GM18858 (cell line): ENCODE measurements at regions not wholly inside any gene's neighbourhood (a gene's known extent, or its start where the extent isn't known, plus 50 kb on each side); places are given as distances from the start of the nearest gene placed in this dataset.

Experiments
- ATAC-seq: cut with Tn5 transposase; IDR thresholded peaks from one replicate; pipeline ENCODE4 v1.9.1; 2021; ENCODE audit not compliant: unreplicated experiment

DNA sequence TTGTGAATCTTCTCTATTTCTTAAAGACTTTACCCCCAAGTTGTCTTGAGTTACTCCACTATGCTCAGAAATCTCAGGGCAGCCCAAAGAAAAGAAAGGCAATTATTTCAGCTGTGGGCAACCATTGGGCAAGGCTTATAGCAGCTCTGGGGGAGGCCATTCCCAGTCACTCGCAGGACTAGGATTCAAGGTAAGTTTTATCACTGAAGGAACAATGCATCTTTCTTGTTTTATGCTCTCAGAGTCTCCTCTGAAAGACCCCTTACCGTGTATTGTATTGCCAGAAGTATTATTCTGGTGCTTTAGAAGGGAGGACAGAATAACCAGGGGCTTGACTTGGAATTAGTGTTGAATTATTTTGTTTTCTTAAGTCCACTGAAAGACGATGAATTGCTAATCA, 586.3 kb upstream of the MAP3K7 start:
- ATAC-seq, result no peak

DNA sequence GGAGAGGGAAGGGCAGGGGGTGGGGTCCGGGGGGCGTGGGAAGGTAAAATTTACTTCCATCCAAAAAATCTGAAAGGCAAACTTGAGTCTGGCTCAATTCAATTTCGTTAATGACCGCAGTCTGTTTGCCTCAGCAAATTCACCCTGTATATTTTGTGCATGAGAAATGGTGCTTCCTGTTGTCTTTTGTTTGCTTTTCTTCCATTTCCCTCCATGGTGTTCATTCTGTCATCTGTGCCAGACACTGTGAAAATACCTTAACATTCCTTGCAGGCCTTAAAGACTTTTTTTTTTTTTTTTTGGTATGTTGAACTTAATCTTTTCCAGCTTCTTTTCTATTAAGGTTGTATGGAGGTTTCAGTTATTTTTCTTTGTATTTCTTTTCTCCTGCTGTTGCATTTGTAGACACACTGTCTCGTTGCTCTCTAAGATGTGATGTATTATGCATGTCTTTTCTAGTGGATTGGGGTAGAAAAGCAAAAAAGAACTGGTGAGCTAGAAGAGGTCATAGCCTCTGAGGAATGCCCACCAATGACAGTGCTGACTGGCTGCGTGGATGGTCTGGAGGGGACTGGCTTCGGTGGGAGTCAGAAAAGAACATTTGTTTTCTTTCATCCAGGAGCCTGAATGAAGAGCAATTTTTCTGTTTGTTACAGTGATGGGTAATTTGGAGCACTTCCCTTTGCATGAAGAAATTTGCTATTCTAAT, 585.0 kb upstream of the MAP3K7 start:
- no peak for ATAC-seq

DNA sequence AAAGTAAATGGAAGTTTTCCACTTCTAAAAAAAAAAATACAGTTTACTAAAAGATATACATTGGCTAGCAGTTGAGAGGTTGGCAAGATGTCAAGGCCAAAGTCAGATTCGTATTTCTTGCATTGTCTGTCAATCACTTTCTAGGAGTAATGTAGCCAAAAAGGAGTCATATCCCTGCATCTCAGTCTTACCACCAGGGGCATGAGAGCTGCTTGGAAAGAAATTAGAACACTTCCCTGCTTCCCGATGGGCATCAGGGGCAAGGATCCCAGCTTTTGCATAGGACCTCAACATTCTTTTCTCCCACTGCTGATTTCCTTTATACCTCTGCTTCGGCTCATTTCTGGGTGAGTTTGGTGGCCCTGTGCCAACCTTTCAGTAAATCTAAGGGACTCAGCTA, 581.0 kb upstream of the MAP3K7 start:
- ATAC-seq, result no peak

DNA sequence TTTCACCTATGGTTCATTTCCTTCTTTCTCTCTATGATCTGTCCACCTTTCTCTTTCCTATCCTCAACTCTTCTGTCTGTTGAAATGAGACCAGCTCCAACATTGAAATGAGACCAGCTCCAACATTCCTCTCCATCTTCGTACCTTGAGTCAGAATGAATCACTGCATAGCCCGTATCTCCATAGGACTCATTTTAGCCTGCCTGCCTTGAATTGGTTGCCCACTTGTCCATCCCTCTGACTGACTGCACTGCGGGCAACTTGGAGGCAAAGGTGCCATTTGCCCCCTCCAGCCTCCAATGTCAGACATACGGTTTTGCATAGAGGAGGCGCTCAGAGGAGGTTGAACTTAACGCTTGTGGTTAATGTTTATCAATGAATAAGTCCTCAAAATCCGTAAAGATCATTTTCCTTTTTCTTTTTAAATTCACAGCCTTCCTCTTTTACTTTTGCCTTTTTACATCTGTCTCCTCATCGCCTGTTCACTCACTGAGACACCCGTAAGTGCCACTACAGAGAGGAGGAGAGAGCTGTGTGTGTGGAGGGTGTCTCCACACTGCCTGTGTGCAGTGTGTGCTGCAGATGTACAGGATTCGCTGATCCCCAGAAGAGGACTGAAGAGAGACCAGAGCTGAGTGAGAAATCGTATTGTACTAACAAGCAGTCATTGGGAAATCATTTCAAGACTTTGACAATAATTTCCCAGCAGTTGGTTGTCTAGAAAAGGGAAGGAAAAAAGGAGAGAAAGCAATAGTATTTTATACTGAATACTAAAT, 579.6 kb upstream of the MAP3K7 start:
- no peak for ATAC-seq

DNA sequence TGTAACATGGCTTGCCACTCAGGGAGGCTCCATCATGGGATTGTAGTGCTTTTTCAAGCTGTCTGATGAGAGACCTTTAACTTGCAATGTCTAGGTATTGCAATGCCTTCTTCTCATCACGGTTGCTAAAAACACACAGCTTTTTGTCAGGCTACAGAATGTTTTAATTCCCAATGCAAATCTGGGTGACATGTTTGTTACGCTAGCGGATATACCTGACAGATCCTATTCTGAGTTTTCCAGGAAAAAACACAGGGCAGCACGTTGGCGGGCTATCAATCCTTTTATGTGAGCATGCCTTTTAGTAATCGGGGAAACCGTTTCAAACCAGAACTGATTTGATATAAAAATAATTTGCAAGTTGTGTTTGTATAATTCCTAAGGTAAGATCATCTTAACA, 577.2 kb upstream of the MAP3K7 start:
- ATAC-seq, result no peak

DNA sequence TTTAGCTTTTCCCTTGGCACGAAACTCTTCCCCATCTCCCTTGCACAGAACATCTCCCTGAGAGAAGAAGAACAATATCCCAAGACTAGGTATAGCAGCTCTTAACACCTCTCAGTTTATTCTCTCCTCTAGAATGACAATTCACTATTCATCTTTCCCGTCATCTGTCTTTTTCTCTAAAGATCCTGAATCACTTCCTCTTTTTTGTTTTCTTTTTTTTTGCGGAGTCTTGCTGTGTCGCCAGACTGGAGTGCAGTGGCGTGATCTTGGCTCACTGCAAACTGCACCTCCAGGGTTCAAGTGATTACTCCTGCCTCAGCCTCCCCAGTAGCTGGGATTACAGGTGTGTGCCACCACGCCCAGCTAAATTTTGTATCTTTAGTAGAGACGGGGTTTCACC, 574.4 kb upstream of the MAP3K7 start:
- no peak for ATAC-seq

DNA sequence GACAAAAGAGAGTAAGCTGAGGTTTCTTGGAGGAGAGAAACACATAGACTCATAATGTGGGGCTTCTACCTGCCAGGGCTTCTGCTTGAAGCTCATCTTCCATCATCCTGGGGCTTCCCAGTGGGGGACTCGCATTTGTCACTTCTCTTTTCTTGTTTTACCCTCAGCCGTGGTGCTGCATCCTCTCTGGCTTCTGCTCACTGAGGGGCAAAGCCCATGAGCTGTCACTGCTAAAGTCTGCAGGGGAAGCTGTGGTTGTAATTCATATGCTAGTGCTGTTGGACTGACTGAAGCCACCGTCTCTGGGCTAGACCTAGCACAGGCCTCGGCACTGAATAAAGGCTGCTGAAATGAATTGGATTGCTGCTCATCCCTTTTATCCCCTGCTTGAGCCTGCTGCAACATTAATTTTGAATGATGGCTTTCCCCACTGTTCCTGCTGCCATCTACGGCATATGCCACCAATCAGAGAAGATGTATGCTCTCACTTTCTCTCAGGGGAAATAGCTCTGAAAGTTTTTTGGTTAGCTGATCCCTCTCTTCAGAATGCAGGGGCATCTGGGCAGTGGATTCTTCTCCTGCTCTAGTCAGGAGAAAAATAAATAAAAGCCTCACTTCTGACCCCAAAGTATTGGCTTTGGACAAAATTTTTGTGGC, 568.4 kb upstream of the MAP3K7 start:
- ATAC-seq, result peak; percentile 70

DNA sequence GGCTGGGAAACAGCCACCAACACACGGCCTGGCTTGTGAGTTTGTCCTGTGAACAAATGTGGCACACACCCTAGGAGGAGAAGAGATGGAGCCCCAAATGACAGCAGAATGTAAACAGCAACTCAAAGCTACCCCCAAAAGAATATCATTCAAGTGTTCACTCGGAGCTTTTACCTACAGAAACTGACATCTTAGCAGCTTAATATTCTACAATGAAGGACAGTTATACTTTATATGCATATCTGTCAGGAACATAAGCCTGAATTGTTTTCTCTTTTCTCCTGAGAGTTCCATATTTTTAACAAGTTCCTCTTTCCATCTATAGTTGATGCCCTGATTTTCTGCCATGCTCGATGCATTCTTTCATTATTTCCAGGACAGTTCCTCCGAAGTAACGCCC, 566.0 kb upstream of the MAP3K7 start:
- no peak for ATAC-seq

DNA sequence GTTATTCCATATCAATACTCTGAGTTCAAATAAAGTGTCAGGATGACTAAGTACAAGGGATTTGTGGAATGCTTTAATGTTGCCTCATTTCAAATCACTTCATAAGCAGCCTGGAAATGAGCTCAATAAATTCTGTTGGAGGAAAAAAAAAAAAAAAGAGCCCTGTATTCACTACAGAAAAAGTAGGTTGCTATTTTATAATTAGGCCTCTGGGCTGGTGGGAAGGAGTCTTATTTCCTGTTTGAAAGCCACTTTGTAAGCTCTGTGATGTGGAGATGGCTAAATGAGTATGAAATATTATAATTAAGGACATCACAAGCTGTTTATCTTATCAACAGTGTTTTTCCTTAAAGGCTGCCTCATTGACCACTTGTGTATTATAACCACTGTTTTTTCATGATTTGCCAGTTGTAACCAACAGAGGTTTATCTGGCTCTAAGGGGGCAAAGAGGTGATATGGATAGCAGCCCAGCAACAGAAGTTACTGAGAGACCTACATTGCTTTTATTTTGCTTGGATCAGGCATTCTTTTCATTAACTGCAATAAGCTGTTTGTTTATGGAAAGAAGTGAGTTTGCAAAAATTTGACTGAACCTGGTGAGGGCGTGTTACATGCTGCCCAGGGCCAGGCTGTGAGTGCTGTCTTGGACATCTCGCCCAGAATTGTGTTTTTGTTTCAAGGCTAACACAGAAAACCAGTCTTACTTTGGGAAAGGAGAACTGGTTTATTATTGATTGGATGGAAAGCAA, 563.3 kb upstream of the MAP3K7 start:
- no peak for ATAC-seq

DNA sequence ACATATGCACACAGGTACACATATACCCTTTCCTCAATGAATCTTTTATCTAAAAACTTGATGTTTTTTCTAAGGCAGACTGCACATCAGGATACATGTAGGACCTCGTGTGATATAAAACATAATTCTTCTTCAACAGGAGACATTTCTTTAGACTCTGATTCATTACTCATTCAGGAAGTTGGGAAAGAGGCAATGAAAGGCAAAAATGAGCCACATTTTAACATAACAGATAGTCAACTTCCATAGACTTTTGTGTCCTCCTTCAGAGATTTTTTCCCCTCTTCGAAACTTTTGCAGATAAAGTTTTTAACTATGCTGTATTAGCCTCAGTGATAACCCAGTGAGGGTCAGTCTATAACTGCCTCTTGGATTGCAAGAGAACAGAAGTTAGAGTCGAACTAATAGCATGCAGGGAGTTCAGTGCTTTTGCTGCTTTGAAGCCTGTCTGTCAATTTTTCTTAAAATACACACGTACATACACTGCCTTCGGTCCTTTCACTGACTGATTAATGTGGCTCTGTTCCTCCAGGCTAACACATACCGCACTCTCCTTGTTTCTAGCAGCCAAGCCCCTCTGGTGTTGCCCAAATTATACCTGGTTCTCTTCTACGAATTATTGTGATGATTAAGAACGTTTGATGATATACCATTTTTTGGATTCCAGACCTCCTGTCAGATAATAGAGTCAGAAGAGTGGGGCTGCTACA, 562.5 kb upstream of the MAP3K7 start:
- ATAC-seq, result no peak

DNA sequence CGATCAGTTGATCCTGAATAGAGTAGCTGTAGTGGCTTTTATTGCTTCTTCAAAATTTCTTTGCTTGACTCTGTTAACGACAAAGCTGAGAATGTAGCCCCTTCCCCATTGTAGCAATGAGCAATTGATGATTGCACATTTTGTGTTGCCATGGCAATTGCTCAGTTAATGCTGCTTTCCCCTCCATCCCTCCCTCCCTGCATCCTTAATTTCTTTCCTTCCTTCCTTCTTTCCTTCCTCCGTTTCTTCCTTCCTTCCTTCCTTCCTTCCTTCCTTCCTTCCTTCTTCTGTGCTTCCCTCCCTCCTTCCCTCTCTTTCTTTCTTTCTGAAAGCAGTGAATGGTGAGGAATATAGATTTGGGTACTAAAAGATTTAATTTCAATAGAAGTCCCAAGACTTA, 557.3 kb upstream of the MAP3K7 start:
- no peak for ATAC-seq

DNA sequence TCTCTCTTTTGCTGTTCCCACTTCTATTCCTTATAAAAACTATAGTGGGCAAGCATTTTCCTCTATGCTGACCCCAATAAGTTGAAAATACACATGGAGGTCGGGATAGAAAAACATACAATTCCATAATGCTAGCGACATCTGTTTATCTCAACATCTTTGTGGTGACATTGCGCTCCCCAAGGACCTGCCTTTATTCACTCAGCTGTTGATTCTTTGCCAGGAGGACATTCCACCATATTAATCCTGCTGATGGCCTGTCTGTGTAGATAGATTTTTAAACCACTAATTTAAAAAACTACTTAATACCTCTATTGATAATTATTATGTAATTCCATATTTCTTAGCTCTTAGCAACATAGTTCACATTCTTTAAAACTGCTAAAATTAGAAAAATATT, 555.3 kb upstream of the MAP3K7 start:
- ATAC-seq, result no peak

DNA sequence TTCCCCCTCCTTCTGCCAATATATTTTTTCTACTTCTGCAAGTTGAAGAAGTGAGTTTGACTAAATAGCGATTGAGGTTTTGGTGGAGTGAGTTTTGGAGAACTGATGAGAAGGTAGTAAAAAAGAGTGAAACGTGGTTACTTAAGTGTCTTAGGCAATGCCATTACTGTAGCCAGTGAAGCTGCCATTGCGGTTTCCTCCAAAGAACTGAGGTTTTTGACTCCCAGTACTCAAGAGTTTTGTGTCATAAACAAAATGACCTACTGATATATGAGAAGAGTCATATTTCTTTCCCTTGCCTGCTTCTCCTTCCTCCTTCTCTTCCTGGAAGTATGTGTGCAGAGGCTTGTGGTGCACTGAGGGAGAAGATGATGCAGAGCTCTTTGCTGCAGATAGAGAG, 554.5 kb upstream of the MAP3K7 start:
- no peak for ATAC-seq

DNA sequence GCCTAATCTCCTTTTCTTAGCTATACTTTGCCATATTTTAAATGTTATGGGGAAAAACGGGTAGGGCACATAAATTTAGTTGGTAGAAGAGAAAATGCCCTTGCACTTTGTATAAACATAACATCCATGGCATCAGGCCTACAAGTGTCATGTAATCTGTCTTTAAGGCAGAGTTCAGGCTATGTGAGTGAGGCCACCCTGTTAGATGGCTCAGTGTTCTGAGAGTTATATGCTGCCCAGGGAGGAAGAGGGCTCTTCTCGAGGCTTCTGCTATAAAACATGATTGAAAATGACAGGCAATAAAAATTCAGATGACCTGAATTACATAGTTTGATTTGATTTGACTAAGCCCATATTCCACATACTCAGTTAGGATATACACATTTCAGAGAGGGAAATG, 553.6 kb upstream of the MAP3K7 start:
- ATAC-seq, result no peak

DNA sequence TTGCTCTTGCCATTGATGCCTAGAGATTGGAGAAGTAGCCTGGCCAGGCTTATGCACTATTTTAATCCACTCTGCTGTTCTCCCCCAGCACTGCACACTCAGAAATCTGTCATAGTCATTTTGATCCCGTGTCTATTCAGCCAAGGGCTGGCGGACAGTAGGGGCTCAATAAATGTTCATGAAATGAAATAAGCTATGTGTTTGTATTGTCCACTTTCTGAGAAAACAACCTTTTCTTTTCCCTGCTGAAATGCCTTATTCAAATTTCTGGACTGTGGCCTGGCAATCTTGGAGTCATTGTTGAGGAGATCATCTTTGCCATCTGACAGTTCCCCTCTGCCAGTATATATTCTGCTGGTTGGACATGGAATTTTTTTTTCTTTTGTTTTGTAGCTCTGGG, 550.4 kb upstream of the MAP3K7 start:
- no peak for ATAC-seq

DNA sequence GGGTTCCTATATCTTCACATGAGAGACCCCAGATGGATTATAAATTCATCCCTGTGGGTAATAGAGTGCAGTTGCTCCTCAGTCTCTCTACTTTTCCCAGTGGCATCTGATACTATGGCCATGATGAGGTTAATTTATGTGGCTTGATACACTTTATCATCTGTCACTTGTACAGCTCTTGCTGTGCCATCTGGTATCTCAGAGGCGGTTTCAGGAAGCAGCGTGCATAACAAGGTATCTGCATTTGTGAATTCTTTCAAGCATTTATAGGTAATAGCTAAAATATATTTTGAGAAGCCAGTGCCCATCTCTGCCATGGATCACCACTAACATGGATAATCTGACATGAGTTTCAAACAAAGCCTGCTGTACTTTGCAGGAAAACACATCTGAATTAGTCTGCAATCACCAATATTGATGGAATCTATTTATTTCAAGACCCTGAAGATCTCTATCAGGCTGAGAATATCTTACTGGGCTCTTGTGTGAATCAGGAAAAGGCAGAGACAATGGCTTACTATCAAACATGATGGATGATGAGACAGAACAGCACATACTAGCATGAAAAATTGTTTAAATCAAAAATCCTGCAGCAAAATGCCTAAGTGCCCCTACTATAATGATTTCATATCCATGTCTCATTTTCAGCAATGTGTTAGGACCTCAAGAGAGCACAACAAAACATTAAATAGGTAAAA, 548.7 kb upstream of the MAP3K7 start:
- ATAC-seq, result no peak

DNA sequence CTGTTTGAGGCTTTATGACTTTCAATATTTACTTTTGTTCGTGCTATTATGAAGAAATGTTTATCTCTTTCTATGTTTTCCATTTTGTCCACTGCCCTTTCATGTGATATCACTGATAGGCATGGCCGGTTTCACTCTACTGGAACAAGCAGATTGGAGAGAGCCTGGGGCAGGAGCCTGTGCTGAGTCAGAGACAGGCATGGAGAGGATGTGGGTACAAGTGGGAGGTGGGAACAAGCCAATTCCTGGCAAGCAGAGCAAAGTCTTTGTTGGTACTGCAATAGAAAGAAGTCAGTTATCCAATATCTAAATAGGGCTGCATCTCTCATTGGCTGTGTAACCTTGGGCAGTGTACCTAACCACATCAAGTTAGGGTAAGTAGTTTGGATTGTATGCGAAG, 545.6 kb upstream of the MAP3K7 start:
- ATAC-seq, result no peak

DNA sequence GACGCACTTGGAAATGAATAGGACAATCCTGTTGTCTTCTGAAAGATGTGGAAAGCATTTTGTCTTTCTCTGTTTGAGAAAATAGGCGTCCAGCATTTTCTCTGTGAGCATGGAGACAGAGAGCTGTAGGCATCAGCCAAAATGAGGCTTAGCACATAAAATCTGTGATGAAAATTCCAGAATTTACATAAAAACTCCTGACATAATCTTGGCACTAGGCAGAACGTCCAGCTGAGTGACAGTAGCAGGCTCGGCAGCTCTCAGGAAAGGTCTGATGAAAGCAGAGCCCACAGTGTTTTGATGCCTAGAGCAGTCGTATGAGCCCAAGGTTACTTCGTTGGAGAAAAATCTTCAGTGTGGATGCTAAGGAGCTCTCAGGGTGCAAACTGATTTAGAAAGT, 543.3 kb upstream of the MAP3K7 start:
- ATAC-seq, result no peak

DNA sequence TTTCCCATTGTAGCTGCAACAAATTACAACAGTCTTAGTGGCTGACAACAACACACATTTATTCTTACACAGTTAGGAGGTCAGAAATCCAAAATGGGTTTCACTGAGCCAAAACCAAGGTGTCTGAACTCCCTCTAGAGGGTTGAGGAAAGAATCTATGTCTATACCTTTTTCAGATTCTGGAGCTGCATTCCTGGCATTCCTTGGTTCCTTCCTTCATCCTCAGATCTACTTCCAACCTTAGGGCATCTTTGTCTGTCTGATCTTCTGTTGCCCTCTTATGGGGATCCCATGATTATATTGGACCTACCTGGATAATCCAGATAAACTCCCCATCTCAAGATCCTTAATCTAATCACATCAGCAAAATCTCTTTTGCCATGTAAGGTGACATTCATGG, 540.9 kb upstream of the MAP3K7 start:
- no peak for ATAC-seq

DNA sequence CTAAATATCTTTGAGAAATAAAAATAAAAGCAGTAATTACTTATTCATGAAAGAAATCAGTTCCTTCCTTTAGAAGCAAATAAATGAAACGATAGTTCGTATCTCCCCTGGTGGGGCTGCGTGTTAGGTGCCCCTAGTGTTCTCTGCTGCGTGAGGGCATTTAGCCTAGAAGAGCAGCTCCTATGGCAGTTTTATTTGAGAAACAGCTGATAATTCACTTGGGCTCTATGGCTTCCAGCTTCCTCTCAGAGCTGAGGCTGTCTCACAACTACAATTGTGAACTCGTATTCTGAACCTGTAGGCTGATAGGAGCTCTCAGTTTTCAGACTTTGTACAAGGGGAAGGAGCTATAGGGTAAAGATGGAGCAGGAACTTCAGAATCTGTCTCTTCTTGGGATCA, 540.0 kb upstream of the MAP3K7 start:
- ATAC-seq, result no peak
